ENCODE measurements at regions not wholly inside any gene's neighbourhood (a gene's known extent, or its start where the extent isn't known, plus 50 kb on each side); places are given as distances from the start of the nearest gene placed in this dataset.

DNA sequence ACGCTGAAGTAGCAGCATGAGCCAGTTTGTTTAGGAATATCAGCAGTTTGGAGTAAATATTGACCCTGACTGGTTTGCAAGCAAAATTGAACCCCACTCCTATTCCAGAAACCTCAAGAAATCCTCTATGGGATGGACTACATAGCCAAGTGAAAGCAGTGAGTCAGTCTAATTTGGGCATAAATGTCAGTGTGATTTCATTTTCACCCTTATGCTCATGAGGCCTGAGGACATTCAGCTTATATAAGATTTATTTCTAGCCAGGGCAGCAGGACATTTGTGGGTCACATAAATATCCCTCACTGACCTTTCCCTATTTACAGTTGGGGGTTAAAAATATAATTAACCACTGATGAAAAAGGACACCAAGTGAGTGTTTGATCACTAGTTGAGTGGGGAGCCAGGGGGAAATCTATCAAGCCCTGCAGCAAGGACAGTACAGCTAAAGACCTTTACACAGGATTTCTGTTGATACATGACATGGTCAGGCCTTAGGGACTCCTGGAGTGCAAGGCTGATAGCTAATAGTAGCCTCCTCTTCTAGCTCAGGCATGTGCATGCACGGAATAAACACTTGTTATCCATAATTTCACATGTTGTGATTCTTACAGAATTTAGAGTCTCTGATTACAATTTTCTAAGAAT is 996.9 kb upstream of the GRIA3 start:
- in situ Hi-C loops (cut with HindIII; ENCODE audit: low sequenced_read_pairs), result no loop called here
- no peak overlapping the region for H3K4me3 ChIP-seq (ENCODE audit: low read depth, low read length)

DNA sequence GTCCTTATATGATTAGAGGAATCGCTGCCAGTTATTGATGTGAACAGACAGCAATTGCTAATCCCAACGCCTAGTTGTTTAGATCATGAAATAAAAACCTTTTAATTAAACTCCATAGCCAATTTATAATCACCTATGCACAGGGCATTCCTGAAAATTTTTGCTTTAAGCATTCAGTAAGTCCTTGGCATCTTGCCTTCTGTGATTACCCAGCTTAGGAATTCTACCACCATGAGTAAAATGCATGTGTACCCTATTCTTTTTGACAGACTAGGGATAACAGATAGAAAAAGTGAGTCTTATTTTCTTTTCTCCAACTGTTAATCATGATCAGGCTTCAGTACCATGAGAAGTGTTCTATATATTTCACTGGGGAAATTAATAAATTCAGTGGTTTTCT is 995.3 kb upstream of the GRIA3 start:
- in situ Hi-C loops (cut with HindIII; ENCODE audit: low sequenced_read_pairs), result no loop called here
- TF ChIP-seq, protein P1, sequence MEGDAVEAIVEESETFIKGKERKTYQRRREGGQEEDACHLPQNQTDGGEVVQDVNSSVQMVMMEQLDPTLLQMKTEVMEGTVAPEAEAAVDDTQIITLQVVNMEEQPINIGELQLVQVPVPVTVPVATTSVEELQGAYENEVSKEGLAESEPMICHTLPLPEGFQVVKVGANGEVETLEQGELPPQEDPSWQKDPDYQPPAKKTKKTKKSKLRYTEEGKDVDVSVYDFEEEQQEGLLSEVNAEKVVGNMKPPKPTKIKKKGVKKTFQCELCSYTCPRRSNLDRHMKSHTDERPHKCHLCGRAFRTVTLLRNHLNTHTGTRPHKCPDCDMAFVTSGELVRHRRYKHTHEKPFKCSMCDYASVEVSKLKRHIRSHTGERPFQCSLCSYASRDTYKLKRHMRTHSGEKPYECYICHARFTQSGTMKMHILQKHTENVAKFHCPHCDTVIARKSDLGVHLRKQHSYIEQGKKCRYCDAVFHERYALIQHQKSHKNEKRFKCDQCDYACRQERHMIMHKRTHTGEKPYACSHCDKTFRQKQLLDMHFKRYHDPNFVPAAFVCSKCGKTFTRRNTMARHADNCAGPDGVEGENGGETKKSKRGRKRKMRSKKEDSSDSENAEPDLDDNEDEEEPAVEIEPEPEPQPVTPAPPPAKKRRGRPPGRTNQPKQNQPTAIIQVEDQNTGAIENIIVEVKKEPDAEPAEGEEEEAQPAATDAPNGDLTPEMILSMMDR (IDR thresholded peaks at IDR 0.05; ENCODE audit: low read depth, low read length), result no peak

More for the DNA sequence above, 996.9 kb upstream of the GRIA3 start:
- DNase-seq (ENCODE audit: low read depth, low spot score), result no peak
- TF ChIP-seq, protein P1 (IDR thresholded peaks at IDR 0.05; ENCODE audit: low read depth, low read length), result no peak

DNA sequence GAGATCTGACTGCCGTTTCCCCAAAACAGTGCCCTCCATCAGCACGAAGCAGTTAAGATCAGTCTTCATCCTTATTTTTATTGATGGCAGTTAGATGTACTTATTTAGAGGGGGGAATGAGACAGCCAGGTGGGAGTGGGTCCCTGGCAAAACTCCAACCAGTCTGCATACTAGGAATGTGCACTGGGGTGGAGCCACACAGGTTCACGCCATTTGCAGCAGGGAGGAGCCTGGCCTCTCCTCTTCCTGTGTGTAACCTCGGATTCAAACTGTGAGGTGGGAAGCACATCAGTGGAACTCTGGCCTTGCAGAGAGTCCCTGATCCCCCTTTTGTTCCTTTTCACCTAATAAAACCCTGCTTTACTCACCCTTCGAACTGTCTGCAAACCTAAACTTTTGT is 987.7 kb upstream of the GRIA3 start:
- no peak overlapping the region for H3K4me3 ChIP-seq (ENCODE audit: low read depth, low read length)
- TF ChIP-seq, protein P1 (IDR thresholded peaks at IDR 0.05; ENCODE audit: low read depth, low read length), result no peak
- in situ Hi-C loops (cut with HindIII; ENCODE audit: low sequenced_read_pairs), result no loop called here
- no peak for DNase-seq (ENCODE audit: low read depth, low spot score)

More for the DNA sequence above, 995.3 kb upstream of the GRIA3 start:
- no peak for DNase-seq (ENCODE audit: low read depth, low spot score)
- no peak overlapping the region for H3K4me3 ChIP-seq (ENCODE audit: low read depth, low read length)

GRCh38 chrX:122203399-122203798 is 980.7 kb upstream of the GRIA3 start:
- DNase-seq (ENCODE audit: low read depth, low spot score), result no peak
- no peak overlapping the region for H3K4me3 ChIP-seq (ENCODE audit: low read depth, low read length)
- TF ChIP-seq, protein P1 (IDR thresholded peaks at IDR 0.05; ENCODE audit: low read depth, low read length), result no peak
- in situ Hi-C loops (cut with HindIII; ENCODE audit: low sequenced_read_pairs), result no loop called here

- TF ChIP-seq, protein P1 (IDR thresholded peaks at IDR 0.05; ENCODE audit: low read depth, low read length), result no peak
- no peak overlapping the region for H3K4me3 ChIP-seq (ENCODE audit: low read depth, low read length)
- no peak for DNase-seq (ENCODE audit: low read depth, low spot score)
- in situ Hi-C loops (cut with HindIII; ENCODE audit: low sequenced_read_pairs), result no loop called here
Measured at GRCh38 chrX:122218666-122219065, 965.4 kb upstream of the GRIA3 start.

DNA sequence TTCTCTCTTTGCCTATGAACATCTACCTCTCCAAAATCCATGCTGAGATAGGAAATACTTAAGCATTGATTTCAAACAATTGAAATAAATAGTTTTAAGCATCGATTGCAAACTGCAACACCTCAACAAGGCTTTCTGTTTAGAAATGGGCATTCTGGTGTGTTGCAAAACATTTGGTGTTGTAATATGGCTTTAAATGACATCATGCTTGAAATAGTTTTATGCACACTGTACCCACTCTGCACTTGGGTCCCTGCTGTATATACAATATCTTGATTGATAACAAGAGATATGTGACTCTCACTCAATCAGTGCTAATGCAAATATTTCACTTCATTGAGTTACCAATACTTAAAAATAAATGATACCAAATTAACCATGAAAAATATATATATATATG is 964.9 kb upstream of the GRIA3 start:
- in situ Hi-C loops (cut with HindIII; ENCODE audit: low sequenced_read_pairs), result no loop called here

More for the DNA sequence above, 964.9 kb upstream of the GRIA3 start:
- TF ChIP-seq, protein P1 (IDR thresholded peaks at IDR 0.05; ENCODE audit: low read depth, low read length), result no peak
- no peak for DNase-seq (ENCODE audit: low read depth, low spot score)
- no peak overlapping the region for H3K4me3 ChIP-seq (ENCODE audit: low read depth, low read length)
